B cell (primary cell): ENCODE measurements at regions not wholly inside any gene's neighbourhood (a gene's known extent, or its start where the extent isn't known, plus 50 kb on each side); places are given as distances from the start of the nearest gene placed in this dataset.

Source experiments
- ATAC-seq: fragments of 200-7000 bp; cut with Tn5 transposase; one replicate; pipeline ENCODE4 v1.10.0; 2021; ENCODE audit warnings: low read depth, mild to moderate bottlenecking, moderate number of reproducible peaks, moderate library complexity
- CTCF ChIA-PET: fragments of 350-600 bp; sonication (Branson Sonifier 250); formaldehyde crosslinking; loops from one replicate; lab custom pipeline; 2021; ENCODE audit warnings: antibody characterized with exemption, inconsistent platforms; lab: Charles Lee
- POLR2A ChIA-PET: fragments of 350-600 bp; sonication (Branson Sonifier 250); formaldehyde crosslinking; loops from one replicate; lab custom pipeline; 2021; ENCODE audit warnings: antibody characterized with exemption; lab: Charles Lee
- DNase-seq: peaks from one replicate; pipeline ENCODE4 v3.0.0; 2013
- H2AFZ ChIP-seq: 2 replicates; pipeline ENCODE4 v1.6.1; 2012; ENCODE audit warnings: mild to moderate bottlenecking, low read depth, low read length; ENCODE audit not compliant: insufficient read depth, poor library complexity, severe bottlenecking
- H3K27ac ChIP-seq, 2 donors: 1 replicate in 1 of 2; 2 replicates in 1 of 2; pipeline ENCODE4 v1.5.1; 2012 to 2013; ENCODE audit warnings: low read length in 2 of 2, mild to moderate bottlenecking in 2 of 2, moderate library complexity in 1 of 2
- H3K27me3 ChIP-seq, 4 experiments: fragments of 200-600 bp in 1 of 4; sonication (generic) in 1 of 4; replicated peaks in 1 of 4; 1 replicate in 2 of 4; 2 replicates in 2 of 4; pipeline versions ENCODE4 v1.6.1 to v1.7.0; 2013 to 2016; ENCODE audit warnings: low read length in 3 of 4, mild to moderate bottlenecking in 2 of 4, mixed read lengths in 1 of 4, moderate library complexity in 1 of 4; ENCODE audit not compliant: insufficient read depth in 4 of 4, control insufficient read depth in 3 of 4; ENCODE audit errors: control extremely low read depth in 1 of 4
- H3K36me3 ChIP-seq, 2 experiments: replicated peaks in 1 of 2; 1 replicate in 1 of 2; 2 replicates in 1 of 2; pipeline versions ENCODE4 v1.6.1 to v1.7.1; 2013; ENCODE audit warnings: low read length in 1 of 2; ENCODE audit not compliant: insufficient read depth in 2 of 2, control insufficient read depth in 1 of 2; ENCODE audit errors: control extremely low read depth in 1 of 2, extremely low read depth in 1 of 2
- H3K4me1 ChIP-seq, 2 donors: fragments of 200-600 bp in 1 of 2; sonication (generic) in 1 of 2; 1 replicate in 1 of 2; 2 replicates in 1 of 2; pipeline versions ENCODE4 v1.5.1 to v1.6.1; 2013 to 2017; ENCODE audit warnings: low read length in 2 of 2; ENCODE audit not compliant: control insufficient read depth in 2 of 2, insufficient read depth in 2 of 2
- H3K4me2 ChIP-seq: replicated peaks from 2 replicates; pipeline ENCODE3; 2012; ENCODE audit warnings: mild to moderate bottlenecking, low read depth, low read length; ENCODE audit not compliant: poor library complexity, severe bottlenecking
- H3K4me3 ChIP-seq, 5 experiments: fragments of 200-600 bp in 1 of 5; sonication (generic) in 1 of 5; 1 replicate in 3 of 5; 2 replicates in 2 of 5; pipeline versions ENCODE4 v1.5.1 to v1.7.0; 2011 to 2016; ENCODE audit warnings: low read length in 4 of 5, mild to moderate bottlenecking in 4 of 5, low read depth in 2 of 5, control low read depth in 1 of 5, moderate library complexity in 1 of 5; ENCODE audit not compliant: insufficient read depth in 1 of 5; ENCODE audit errors: control extremely low read depth in 1 of 5, extremely low read depth in 1 of 5
- H3K79me2 ChIP-seq: fragments of 200-600 bp; sonication (generic); one replicate; pipeline ENCODE4 v1.6.0; 2016; ENCODE audit warnings: low read length; ENCODE audit not compliant: control insufficient read depth, insufficient read depth
- H3K9ac ChIP-seq: fragments of 200-600 bp; sonication (generic); 2 replicates; pipeline ENCODE4 v1.6.1; 2017; ENCODE audit warnings: mild to moderate bottlenecking, low read length, moderate library complexity
- H3K9me3 ChIP-seq, 3 donors: one replicate each; pipeline versions ENCODE4 v1.6.1 to v1.7.1; 2013; ENCODE audit warnings: low read length in 2 of 3; ENCODE audit not compliant: control insufficient read depth in 2 of 3, insufficient read depth in 1 of 3; ENCODE audit errors: control extremely low read depth in 1 of 3
- H4K20me1 ChIP-seq: 2 replicates; pipeline ENCODE4 v1.6.0; 2012; ENCODE audit warnings: mild to moderate bottlenecking, low read length; ENCODE audit not compliant: insufficient read depth, control insufficient read depth, poor library complexity, severe bottlenecking
- H3K27ac Mint-ChIP-seq: one replicate; pipeline ENCODE4 v1.8.0; 2021; ENCODE audit warnings: mixed read lengths
- H3K27me3 Mint-ChIP-seq: one replicate; pipeline ENCODE4 v1.8.0; 2021; ENCODE audit warnings: mixed read lengths
- H3K4me1 Mint-ChIP-seq: one replicate; pipeline ENCODE4 v1.8.0; 2021; ENCODE audit warnings: mixed read lengths
- H3K4me3 Mint-ChIP-seq: one replicate; pipeline ENCODE4 v1.8.0; 2021; ENCODE audit warnings: mixed read lengths
- H3K9me3 Mint-ChIP-seq: one replicate; pipeline ENCODE4 v1.8.0; 2022; ENCODE audit warnings: mixed read lengths; ENCODE audit not compliant: insufficient read depth
- EZH2 ChIP-seq: IDR thresholded peaks from 2 replicates; pipeline ENCODE4 v1.6.1; 2012; ENCODE audit warnings: borderline replicate concordance, low read depth, mild to moderate bottlenecking, moderate library complexity, low read length; ENCODE audit not compliant: insufficient read depth, poor library complexity, severe bottlenecking
- WGBS: methylation state at CpG from one replicate; pipeline ENCODE4 v1.1.5; 2013; ENCODE audit warnings: missing lambda C conversion rate; ENCODE audit not compliant: insufficient coverage; 5-methylcytosine and 5-hydroxymethylcytosine counted together
- intact Hi-C: fragments of 100-400 bp; cut with micrococcal nuclease; formaldehyde crosslinking; loops from one replicate; pipeline ENCODE4 v1.10.0; 2022
- TF ChIP-seq, protein P1 (sequence below): fragments of 200-600 bp; IDR thresholded peaks from one replicate; pipeline ENCODE4 v1.8.0; 2022; ENCODE audit warnings: antibody characterized with exemption, mild to moderate bottlenecking

DNA sequence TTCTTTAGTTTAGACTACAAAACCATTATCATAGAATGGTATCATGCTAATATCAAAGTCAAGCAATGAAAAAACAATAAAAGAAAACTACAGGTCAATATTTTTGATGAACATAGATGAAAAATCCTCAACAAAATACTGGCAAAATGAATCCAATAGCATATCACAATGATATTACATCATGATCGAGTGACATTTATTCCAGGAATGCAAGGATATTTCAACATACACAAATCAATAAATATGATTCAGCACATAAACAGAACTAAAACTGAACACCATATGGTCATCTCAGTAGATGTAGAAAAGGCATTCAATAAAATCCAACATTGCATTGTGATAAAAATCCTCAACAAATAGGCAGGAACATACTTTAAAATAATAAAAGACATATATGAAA is 1657.7 kb downstream of the KCNT2 start:
- CTCF ChIA-PET = no interaction called here
- H3K36me3 ChIP-seq = no peaks in the 10 kb centered on the region
- intact Hi-C loops = no loop called here

DNA sequence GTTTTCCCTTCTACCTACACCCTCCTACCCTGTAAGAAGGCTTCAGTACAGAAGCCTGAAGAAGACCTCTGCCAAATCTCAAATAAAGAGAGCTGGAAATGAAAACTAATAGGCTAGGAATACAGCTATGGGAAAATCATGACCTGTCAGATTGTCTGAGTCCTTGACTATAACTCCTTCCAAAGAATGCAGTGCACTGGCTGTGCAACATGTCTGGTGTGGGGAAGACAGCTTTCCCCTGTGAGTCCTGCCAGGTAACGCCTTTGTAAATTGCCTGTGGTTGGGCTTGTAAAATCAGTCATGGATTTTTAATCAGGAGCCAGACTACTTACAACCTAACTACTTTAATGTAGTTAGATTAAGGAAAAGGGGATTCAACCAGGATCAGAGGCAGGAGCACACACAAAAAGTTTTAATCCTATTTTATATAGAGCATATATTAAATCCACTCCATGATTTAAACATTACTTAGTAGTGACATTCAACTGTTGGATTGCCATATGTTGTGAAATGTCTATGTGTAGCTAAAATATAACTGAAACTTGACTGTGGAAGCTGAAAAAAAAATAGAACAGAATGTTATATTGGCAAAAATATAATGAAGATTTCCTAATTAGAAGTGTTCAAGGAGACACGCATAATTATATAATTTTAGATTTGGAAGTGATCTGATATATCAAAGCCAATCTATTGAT is 1667.8 kb downstream of the KCNT2 start:
- H3K36me3 ChIP-seq = no peaks in the 10 kb centered on the region
- H2AFZ ChIP-seq = no peak overlapping the region
- intact Hi-C loops = no loop called here
- WGBS = no CpG with 5 or more reads among the region's 2 CpGs
- Mint-ChIP-seq H3K27ac (no peak overlapping the region), H3K4me1 (no peaks in the 10 kb centered on the region), H3K4me3 (no peak overlapping the region), H3K9me3 (peaks cover 3% of the 10 kb centered on the region), H3K27me3 (no peaks in the 10 kb centered on the region)
- H3K4me3 ChIP-seq = no peak overlapping the region
- ChIA-PET POLR2A (no interaction called here), CTCF (no interaction called here)
- TF ChIP-seq EZH2 = no peak
- TF ChIP-seq, protein P1, sequence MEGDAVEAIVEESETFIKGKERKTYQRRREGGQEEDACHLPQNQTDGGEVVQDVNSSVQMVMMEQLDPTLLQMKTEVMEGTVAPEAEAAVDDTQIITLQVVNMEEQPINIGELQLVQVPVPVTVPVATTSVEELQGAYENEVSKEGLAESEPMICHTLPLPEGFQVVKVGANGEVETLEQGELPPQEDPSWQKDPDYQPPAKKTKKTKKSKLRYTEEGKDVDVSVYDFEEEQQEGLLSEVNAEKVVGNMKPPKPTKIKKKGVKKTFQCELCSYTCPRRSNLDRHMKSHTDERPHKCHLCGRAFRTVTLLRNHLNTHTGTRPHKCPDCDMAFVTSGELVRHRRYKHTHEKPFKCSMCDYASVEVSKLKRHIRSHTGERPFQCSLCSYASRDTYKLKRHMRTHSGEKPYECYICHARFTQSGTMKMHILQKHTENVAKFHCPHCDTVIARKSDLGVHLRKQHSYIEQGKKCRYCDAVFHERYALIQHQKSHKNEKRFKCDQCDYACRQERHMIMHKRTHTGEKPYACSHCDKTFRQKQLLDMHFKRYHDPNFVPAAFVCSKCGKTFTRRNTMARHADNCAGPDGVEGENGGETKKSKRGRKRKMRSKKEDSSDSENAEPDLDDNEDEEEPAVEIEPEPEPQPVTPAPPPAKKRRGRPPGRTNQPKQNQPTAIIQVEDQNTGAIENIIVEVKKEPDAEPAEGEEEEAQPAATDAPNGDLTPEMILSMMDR = no peak
- no peak overlapping the region for H3K4me2 ChIP-seq
- no peaks in the 10 kb centered on the region for H4K20me1 ChIP-seq
- DNase-seq (no peak), ATAC-seq (no peak)
- H3K27ac ChIP-seq = no peak overlapping the region
- no peaks in the 10 kb centered on the region for H3K79me2 ChIP-seq
- H3K9ac ChIP-seq = no peak overlapping the region
- no peaks in the 10 kb centered on the region for H3K27me3 ChIP-seq
- H3K9me3 ChIP-seq = peaks cover 0 to 5% (median 0%) of the 10 kb centered on the region in 3 donors
- H3K4me1 ChIP-seq = no peaks in the 10 kb centered on the region

More for the DNA sequence above, 1657.7 kb downstream of the KCNT2 start:
- H3K4me3 Mint-ChIP-seq = no peak overlapping the region
- Histone ChIP-seq H3K9me3 (no peaks in the 10 kb centered on the region), H3K27ac (no peak overlapping the region), H3K4me1 (no peaks in the 10 kb centered on the region), H2AFZ (no peak overlapping the region), H3K79me2 (no peaks in the 10 kb centered on the region), H3K4me3 (no peak overlapping the region), H3K4me2 (no peak overlapping the region), H4K20me1 (no peaks in the 10 kb centered on the region), H3K9ac (no peak overlapping the region), H3K27me3 (no peaks in the 10 kb centered on the region)
- no peaks in the 10 kb centered on the region for H3K4me1 Mint-ChIP-seq
- H3K27ac Mint-ChIP-seq = no peak overlapping the region
- DNase-seq = no peak
- no peaks in the 10 kb centered on the region for H3K9me3 Mint-ChIP-seq
- TF ChIP-seq, protein P1 = no peak
- no peak for TF ChIP-seq EZH2
- ATAC-seq = no peak
- no peaks in the 10 kb centered on the region for H3K27me3 Mint-ChIP-seq
- POLR2A ChIA-PET = no interaction called here
- WGBS = no CpG with 5 or more reads among the region's 1 CpG
